ENCODE measurements at regions not wholly inside any gene's neighbourhood (a gene's known extent, or its start where the extent isn't known, plus 50 kb on each side); places are given as distances from the start of the nearest gene placed in this dataset.
A peak's percentile ranks its signal among the peaks of the same experiment; 100 is the strongest.

- DNase-seq: no peak
Observed at GRCh38 chr11:120032766-120033390, 105.0 kb downstream of the TRIM29 start.

GRCh38 chr11:120031612-120032600, 106.0 kb downstream of the TRIM29 start:
- no peak for DNase-seq

GRCh38 chr11:120031156-120031555, 106.8 kb downstream of the TRIM29 start:
- no peak for DNase-seq

- DNase-seq: no peak
Observed at GRCh38 chr11:120030411-120030810, 107.5 kb downstream of the TRIM29 start.

GRCh38 chr11:120029321-120029720, 108.6 kb downstream of the TRIM29 start:
- DNase-seq: no peak

GRCh38 chr11:120028897-120029258, 109.0 kb downstream of the TRIM29 start:
- no peak for DNase-seq

- DNase-seq: peak; percentile 91
Observed at GRCh38 chr11:120028181-120028896, 109.6 kb downstream of the TRIM29 start.

- no peak for DNase-seq
Observed at GRCh38 chr11:120027546-120028180, 110.2 kb downstream of the TRIM29 start.

- DNase-seq: peak; percentile 36
Observed at GRCh38 chr11:120025606-120026335, 112.1 kb downstream of the TRIM29 start.

- no peak for DNase-seq
Observed at GRCh38 chr11:120024586-120024985, 113.3 kb downstream of the TRIM29 start.

GRCh38 chr11:120024046-120024445, 113.9 kb downstream of the TRIM29 start:
- DNase-seq: no peak

GRCh38 chr11:120023551-120023950, 114.4 kb downstream of the TRIM29 start:
- no peak for DNase-seq

- no peak for DNase-seq
Observed at GRCh38 chr11:120023120-120023519, 114.8 kb downstream of the TRIM29 start.

GRCh38 chr11:120022617-120023016, 115.3 kb downstream of the TRIM29 start:
- DNase-seq: no peak

- DNase-seq: no peak
Observed at GRCh38 chr11:120021978-120022377, 115.9 kb downstream of the TRIM29 start.

- no peak for DNase-seq
Observed at GRCh38 chr11:120021391-120021953, 116.4 kb downstream of the TRIM29 start.

GRCh38 chr11:120020981-120021380, 116.9 kb downstream of the TRIM29 start:
- DNase-seq: no peak

GRCh38 chr11:120020486-120020885, 117.4 kb downstream of the TRIM29 start:
- no peak for DNase-seq

- no peak for DNase-seq
Observed at GRCh38 chr11:120019191-120019590, 118.7 kb downstream of the TRIM29 start.

GRCh38 chr11:120017582-120018150, 120.2 kb downstream of the TRIM29 start:
- DNase-seq: no peak
